Keratinocyte (primary cell): ENCODE measurements at regions not wholly inside any gene's neighbourhood (a gene's known extent, or its start where the extent isn't known, plus 50 kb on each side); places are given as distances from the start of the nearest gene placed in this dataset.

ENCODE experiments used
- CTCF ChIP-seq, 3 experiments: IDR thresholded peaks in 1 of 3; conservative IDR thresholded peaks in 1 of 3; optimal IDR thresholded peaks in 1 of 3; 2 replicates in 2 of 3; 3 replicates in 1 of 3; pipeline versions ENCODE3 to v1.5.1; 2011; ENCODE audit warnings: low read length in 3 of 3, mild to moderate bottlenecking in 3 of 3, moderate library complexity in 2 of 3, control low read depth in 1 of 3, inconsistent platforms in 1 of 3; ENCODE audit not compliant: insufficient read depth in 2 of 3; ENCODE audit errors: extremely low read depth in 1 of 3
- EZH2 ChIP-seq: IDR thresholded peaks from one replicate; pipeline ENCODE4 v1.6.1; 2012; ENCODE audit warnings: inconsistent platforms, mild to moderate bottlenecking, low read length, moderate library complexity

DNA sequence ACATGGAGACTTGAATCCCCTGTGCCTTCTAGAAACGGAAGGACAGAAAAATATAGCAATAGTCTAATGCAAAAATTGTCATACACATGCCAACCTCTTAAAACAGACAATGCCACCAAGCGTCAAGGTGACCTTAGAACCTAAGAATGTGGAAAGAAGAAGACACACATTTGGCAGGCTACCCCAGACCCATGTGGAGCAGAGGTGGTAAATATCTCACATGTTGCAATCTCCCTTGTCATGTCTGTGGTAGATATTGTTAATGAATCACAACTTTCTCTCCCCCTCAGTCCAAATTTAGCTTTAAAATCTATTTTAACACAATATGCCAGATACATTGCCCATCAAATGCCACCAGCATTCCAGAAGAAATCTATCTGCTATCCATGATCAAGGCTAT, 137.4 kb downstream of the HNMT start:
- TF ChIP-seq CTCF (optimal IDR thresholded peaks at IDR 0.05 in 1 of 3, IDR thresholded peaks at IDR 0.05 in 1 of 3, conservative IDR thresholded peaks at IDR 0.05 in 1 of 3; ENCODE audit: extremely low read depth in 1 of 3, insufficient read depth in 2 of 3, low read length in 3 of 3) (no peak), EZH2 (no peak)
